Dermis microvascular lymphatic vessel endothelial cell (primary cell): ENCODE measurements at regions not wholly inside any gene's neighbourhood (a gene's known extent, or its start where the extent isn't known, plus 50 kb on each side); places are given as distances from the start of the nearest gene placed in this dataset.
"Not testable (repeated sequence)": the region's sequence is repeated elsewhere in the genome, so short reads cannot be mapped to it uniquely, and the experiment has no call there.

Experiments used
- DNase-seq, 2 donors: peaks; one replicate each; pipeline versions ENCODE4 v3.0.0 to v3.0.0-alpha.2; 2010; ENCODE audit warnings: low read depth in 2 of 2

- DNase-seq: no peak
Observed at GRCh38 chr10:107952649-107953556, 788.4 kb upstream of the SORCS1 start.

DNA sequence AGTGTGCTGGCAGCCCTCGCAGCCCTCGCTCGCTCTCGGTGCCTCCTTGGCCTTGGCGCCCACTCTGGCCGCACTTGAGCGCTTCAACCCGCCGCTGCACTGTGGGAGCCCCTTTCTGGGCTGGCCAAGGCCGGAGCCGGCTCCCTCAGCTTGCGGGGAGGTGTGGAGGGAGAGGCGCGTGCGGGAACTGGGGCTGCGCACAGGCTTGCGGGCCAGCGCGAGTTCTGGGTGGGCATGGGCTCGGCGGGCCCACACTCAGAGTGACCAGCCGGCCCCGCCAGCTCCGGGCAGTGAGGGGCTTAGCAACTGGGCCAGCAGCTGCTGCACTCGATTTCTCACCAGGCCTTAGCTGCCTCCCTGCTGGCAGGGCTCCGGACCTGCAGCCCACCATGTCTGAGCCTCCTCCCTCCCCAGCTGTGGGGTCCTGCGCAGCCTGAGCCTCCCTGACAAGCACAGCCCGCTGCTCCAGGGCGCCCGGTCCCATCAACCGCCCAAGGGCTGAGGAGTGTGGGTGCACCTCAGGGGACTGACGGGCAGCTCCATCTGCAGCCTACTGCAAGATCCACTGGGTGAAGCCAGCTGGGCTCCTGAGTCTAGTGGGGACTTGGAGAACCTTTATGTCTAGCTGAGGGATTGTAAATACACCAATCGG, 786.0 kb upstream of the SORCS1 start:
- not testable (repeated sequence) for DNase-seq

DNA sequence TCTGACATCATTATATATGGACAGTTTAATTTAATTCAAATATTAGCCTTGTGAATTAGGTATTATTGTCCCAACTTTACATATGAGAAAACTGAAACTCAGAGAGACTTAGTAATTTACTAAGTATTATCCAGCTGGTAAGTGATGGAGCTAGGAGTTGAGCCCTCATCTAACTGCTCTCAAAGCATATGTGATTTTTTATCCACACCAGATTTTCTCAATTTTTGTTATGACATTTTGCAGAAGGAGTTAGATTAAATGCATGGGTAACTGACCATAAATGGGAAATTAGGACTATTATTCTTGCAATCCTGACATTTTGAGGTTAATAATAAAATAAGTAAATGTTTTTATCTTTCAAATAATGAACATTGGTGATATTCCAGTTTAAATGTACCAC, 778.3 kb upstream of the SORCS1 start:
- no peak for DNase-seq

GRCh38 chr10:107933076-107933475, 768.6 kb upstream of the SORCS1 start:
- DNase-seq: no peak

DNA sequence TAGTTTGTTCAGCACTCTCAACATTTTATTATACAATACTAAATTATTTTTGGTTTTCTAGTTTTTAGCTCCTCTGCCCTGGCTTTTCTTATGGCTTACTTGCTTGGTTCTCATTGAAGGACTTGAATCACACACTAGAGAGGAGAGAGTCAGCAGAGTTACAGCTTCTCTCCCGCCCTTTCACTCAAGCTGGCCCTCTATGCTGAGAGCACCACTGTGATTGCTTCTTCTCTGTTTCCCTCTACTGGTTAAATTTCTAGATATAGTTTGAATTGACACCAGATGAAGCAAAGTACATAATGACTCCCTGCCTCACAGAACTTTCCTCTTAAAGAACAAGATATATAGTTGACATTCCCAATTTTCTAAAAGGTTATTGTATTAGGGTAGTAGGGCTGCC, 767.3 kb upstream of the SORCS1 start:
- DNase-seq: no peak

GRCh38 chr10:107930037-107930436, 765.5 kb upstream of the SORCS1 start:
- DNase-seq: no peak

- DNase-seq: no peak
Observed at GRCh38 chr10:107924458-107924857, 760.0 kb upstream of the SORCS1 start.

- DNase-seq: no peak
Observed at GRCh38 chr10:107919626-107920235, 755.2 kb upstream of the SORCS1 start.

DNA sequence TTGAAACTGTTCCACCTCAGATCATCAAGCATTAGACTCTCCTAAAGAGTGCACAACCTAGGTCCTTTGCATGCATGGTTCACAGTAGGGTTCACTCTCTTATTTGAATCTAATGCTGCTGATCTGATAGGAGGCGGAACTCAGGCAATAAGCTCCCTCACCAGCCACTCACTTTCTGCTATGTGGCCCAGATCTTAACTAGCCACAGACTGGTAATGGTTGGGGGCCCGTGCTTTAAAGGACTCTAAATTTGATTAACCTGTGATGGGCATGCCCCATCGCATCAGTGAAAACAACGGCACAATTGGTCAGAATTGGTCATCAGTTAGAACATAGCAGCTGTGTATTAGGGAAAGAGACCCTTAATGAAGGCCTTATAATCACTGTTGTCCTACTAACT, 753.7 kb upstream of the SORCS1 start:
- DNase-seq: no peak

GRCh38 chr10:107915215-107915610, 750.7 kb upstream of the SORCS1 start:
- DNase-seq: no peak

DNA sequence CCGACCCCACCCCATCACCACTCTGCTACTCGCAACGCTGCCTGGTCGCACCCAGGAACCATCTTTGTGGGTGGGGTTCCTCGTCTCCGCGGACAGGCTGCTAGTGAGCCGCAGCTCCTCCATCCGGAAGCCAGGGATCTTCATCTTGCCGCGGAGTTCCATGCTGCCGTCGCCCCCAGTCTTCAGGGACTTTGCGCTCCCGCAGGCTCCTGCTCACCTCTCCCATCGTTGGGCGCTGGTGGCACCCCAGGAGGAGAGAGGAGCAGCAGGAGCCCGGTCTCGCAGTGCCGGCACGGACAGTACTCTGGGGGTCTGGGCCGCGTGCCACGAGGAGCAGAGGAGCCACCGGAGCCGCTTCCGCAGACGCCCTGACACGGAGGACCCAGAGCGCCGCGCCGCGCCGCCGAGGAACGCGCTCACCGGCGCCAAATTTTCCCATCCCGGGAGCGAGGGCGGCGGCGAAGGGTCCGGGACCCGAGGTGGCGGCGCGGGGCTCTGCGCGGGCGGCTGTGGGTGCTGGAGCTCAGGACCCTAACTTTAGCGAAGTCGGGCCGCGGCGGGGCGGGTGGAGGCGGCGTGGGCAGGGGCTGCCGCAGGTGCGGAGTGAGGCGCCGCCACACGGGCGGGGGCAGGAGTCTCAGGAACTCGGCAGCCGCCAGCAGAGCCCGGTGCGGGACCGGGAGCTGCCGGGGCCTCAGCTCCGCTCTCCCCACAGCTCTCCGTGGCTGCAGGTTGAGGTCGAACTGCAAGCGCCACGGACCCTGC, 750.1 kb upstream of the SORCS1 start:
- no peak for DNase-seq

GRCh38 chr10:107913317-107914294, 749.1 kb upstream of the SORCS1 start:
- DNase-seq: no peak

GRCh38 chr10:107901076-107901475, 736.6 kb upstream of the SORCS1 start:
- no peak for DNase-seq

GRCh38 chr10:107900131-107900530, 735.6 kb upstream of the SORCS1 start:
- no peak for DNase-seq

GRCh38 chr10:107899502-107900062, 735.1 kb upstream of the SORCS1 start:
- no peak for DNase-seq

DNA sequence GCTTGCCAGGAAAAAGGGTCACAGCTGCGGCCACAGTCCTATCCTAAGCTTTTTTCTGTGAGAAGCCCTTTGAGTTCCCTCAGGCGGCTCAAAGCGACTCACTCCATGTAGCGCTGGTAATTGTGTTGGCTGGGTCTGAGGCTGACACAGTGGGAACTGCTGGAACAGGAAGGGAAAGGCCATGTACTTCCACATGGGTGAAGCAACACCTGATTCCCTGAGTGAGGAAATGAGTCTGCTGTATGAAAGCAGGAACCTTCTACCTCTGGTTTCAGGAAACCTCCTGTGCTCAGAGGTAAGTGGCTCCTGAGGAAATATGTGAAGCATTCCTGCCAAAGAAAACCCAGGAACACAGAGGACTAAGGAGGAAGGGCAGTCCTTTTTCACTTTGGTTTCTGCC, 734.6 kb upstream of the SORCS1 start:
- peak in 1 of 2 donors; percentile 5 for DNase-seq

DNA sequence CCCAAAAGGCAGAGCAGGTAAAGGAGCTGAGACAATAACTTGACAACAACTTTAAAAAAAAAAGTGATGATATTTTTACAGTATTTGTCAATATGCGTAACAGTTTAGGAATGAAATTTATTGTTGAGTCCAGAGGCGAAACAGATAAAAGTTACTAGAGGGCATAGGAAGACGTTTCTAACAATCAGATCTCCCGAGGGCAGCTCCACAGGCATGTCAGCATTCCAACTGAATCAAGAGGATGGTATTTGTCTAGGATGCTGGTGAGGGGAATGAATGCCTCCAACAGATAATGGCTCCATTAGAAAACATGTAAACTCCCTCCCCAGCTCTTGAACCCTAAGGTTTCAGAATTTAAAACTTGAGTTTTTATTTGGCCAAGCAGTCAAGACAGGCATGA, 733.9 kb upstream of the SORCS1 start:
- DNase-seq: no peak

- DNase-seq: no peak
Observed at GRCh38 chr10:107894516-107894915, 730.0 kb upstream of the SORCS1 start.

DNA sequence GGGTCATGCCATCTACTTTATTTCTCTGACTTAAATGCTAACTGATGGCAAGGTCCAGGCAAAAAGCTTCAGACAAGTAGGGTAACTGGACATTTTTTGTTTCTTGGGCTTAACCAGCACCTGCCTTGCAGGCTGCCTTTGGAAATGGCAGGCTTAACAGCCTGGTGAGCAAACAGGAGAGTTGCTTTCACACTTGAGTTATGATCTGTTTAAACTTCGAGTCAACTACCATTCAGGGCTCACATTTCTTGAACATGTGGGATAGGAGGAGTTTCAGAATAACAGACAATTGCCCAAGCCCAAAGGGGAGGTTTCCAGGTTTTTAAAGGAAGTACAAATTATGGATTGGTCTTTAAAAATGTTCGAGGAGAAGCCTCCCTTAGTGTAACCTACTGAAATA, 724.6 kb upstream of the SORCS1 start:
- no peak for DNase-seq

- no peak for DNase-seq
Observed at GRCh38 chr10:107880185-107880584, 715.7 kb upstream of the SORCS1 start.
